Epithelial cell of proximal tubule (primary cell): ENCODE measurements at regions not wholly inside any gene's neighbourhood (a gene's known extent, or its start where the extent isn't known, plus 50 kb on each side); places are given as distances from the start of the nearest gene placed in this dataset.

ENCODE experiments used
- DNase-seq: peaks from one replicate; pipeline ENCODE4 v3.0.0-alpha.2; 2011; ENCODE audit warnings: low read depth
- H3K4me3 ChIP-seq: 2 replicates; pipeline ENCODE4 v1.5.1; 2011; ENCODE audit warnings: low read depth, mild to moderate bottlenecking, low read length
- TF ChIP-seq, protein P1 (sequence below): conservative IDR thresholded peaks from 2 replicates; pipeline ENCODE4 v1.5.1; 2012; ENCODE audit warnings: low read depth, mild to moderate bottlenecking, low read length

DNA sequence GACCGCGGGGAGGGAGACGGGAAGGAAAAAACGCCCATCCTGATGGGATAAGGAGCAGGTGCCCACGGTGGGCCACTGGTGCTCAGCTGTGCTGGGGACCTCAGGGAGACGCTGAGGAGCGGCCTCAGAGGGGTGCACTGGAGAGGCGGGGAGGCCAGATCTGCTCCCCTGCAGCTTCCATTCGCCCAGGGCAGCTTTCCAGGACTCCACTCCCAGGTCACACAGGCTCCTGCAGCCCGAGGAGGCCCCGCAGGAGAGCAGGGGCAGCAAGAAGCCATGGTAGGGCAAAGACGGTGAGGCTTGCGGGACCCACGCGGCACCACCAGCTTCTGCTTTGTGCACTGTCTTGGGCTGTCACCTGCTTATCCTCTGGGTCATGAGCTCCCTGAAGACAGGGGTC lies 82.5 kb upstream of the SULF2 start:
- no peak for DNase-seq
- TF ChIP-seq, protein P1, sequence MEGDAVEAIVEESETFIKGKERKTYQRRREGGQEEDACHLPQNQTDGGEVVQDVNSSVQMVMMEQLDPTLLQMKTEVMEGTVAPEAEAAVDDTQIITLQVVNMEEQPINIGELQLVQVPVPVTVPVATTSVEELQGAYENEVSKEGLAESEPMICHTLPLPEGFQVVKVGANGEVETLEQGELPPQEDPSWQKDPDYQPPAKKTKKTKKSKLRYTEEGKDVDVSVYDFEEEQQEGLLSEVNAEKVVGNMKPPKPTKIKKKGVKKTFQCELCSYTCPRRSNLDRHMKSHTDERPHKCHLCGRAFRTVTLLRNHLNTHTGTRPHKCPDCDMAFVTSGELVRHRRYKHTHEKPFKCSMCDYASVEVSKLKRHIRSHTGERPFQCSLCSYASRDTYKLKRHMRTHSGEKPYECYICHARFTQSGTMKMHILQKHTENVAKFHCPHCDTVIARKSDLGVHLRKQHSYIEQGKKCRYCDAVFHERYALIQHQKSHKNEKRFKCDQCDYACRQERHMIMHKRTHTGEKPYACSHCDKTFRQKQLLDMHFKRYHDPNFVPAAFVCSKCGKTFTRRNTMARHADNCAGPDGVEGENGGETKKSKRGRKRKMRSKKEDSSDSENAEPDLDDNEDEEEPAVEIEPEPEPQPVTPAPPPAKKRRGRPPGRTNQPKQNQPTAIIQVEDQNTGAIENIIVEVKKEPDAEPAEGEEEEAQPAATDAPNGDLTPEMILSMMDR, result no peak
- no peak overlapping the region for H3K4me3 ChIP-seq

DNA sequence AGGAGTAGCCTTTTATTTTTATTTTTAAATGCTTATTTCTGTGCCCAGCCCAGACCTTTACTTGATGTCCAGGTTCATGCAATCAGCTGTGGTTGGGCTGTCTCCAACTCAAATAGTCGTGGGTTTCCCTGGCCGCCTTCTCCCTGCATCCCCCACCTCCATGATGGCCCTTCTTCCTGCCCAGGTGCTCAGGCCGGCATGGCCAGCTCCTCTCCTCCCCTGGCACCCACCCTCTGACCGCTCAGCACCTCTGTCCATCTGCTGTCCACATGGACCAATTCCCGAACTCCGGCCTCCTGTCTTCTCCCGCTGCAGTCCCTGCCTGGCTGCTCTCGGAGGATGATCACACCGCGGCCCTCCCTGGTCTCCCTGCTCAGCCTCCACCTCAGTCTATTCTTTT lies 81.2 kb upstream of the SULF2 start:
- TF ChIP-seq, protein P1, result no peak
- DNase-seq, result no peak
- no peak overlapping the region for H3K4me3 ChIP-seq

DNA sequence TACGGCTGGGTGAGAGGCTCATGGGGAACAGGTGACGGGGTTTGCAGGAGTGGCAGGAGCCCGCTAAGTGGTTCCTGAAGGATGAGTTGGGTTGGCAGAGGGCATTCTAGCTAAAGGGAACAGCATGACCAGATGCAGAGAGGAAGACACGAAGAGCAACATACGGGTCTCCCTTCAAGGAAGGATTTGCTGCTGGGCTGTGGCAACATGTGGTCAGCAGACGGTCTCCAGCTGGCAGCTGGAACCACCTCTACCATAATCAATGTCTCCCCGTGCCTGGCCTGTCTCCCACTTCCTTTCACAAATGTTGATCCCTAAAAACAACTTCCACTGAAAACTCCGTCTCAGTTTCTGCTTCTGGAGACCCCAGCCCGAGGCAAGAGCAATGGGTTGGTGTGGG lies 80.6 kb upstream of the SULF2 start:
- DNase-seq, result no peak
- TF ChIP-seq, protein P1, result no peak
- no peak overlapping the region for H3K4me3 ChIP-seq

DNA sequence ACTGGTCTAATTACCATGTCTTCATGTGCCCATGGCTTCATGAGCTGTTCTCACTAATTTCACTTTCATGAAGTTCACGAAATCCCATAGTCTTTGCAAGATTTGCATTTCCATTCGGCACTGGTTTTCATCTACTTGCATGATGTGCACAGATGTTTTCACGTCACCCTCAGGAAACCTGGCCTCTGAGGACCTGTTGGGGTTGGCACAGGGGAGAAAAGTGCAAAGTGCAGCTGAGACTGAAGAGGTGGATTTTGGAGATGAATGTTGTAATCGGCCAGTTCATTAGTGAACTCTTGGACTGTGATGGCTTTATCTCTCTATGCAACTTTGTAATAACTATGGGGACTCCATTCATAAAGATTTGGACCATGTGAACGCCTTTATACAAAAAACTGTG lies 80.2 kb upstream of the SULF2 start:
- TF ChIP-seq, protein P1, result no peak
- no peak for DNase-seq
- no peak overlapping the region for H3K4me3 ChIP-seq

DNA sequence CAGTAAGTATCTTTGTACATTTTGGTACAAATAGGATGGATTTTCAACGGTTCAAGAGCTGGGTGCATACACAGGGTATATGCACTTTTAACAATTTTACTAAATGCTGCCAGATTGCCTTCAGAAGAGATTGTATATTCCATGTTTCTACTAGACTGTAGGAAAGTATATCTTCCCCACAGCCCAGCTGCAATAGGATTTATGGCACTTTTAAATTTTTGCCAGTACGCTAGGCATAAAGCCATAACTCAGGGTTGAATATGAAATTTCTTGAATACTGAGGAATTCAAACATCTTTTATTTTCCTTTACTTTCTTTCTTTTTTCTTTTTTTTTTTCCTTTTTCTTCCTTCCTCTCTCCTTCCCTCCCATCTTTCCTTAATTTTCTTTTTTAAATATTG lies 78.7 kb upstream of the SULF2 start:
- TF ChIP-seq, protein P1, result no peak
- no peak for DNase-seq
- no peak overlapping the region for H3K4me3 ChIP-seq

DNA sequence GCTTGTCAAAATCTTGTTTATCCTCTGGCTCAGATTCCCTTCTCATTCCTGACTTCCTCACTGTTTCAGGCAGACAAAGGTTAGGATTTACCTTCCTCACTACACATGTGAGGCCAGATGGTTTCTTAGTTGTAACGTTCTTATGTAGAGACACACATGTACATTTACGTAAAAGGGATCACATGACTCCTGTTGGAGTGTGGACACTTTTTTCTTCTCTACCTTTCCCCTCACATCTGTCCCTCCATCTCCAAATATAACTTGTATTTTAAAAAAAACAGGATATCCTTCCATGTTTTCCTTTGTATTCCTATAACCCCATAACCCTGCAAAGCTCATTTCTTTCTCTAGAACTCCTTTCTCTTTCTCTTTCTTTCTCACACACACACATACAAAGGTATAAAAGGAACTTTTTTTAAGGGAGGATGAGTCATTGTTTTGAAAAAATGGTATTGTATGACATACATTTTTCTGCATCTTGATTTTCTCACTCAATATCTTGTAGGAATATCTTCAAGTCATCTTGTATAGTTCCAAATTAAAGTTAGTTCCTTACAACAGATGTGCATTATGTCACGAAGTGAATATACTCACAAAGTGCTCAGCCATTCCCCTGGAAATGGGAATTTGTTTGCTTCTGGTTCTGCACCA lies 78.2 kb upstream of the SULF2 start:
- DNase-seq, result no peak
- no peak overlapping the region for H3K4me3 ChIP-seq
- TF ChIP-seq, protein P1, result no peak

DNA sequence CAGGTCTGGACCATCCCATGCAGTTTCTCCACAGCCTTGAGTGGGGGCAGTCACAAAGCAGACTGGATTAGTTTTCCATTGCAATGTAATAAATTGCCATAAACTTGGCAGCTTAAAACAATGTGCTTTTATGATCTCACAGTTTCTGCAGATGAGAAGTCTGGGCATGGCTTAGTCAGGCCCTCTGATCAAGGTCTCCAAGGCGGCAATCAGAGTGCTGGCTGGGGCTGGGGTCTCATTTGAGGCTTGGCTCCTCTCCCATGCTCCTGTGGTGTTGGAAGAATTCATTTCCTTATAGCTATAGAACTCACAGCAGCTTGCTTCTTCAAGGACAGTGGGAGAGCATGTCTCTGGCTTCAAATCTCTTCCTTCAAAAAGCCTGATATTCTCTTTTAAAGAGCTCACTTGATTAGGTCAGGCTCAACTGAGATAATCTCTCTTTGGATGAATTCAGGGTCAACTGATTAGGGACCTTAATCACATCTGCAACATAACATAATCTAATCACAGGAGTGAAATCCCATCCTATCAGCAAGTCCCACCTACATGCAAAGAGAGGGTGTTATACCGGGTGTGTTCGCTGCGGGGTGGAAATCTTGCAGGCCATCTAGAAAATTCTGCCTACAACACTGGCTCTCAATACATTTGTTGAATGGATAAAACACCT lies 77.4 kb upstream of the SULF2 start:
- TF ChIP-seq, protein P1, result no peak
- DNase-seq, result no peak
- H3K4me3 ChIP-seq, result no peak overlapping the region
